HEK293T (cell line): ENCODE measurements at regions not wholly inside any gene's neighbourhood (a gene's known extent, or its start where the extent isn't known, plus 50 kb on each side); places are given as distances from the start of the nearest gene placed in this dataset.
A peak's percentile ranks its signal among the peaks of the same experiment; 100 is the strongest.

ENCODE experiments used
- CTCF ChIA-PET: fragments of 350-600 bp; formaldehyde crosslinking; extraction: SDS; loops from one replicate; lab custom pipeline; 2021; ENCODE audit warnings: antibody characterized with exemption, inconsistent platforms; lab: Yijun Ruan, JAX
- POLR2A ChIA-PET: fragments of 350-600 bp; formaldehyde crosslinking; extraction: SDS; loops from one replicate; lab custom pipeline; 2020; ENCODE audit warnings: antibody characterized with exemption, inconsistent platforms; lab: Yijun Ruan, JAX
- DNase-seq: peaks from one replicate; pipeline ENCODE4 v3.0.0; 2012; ENCODE audit warnings: mixed read lengths; ENCODE audit errors: extremely low spot score
- ARNT ChIP-seq: fragments of 450-650 bp; IDR thresholded peaks from 2 replicates; pipeline ENCODE4 v1.6.1; 2017; ENCODE audit warnings: mild to moderate bottlenecking
- BHLHE40 ChIP-seq: fragments of 450-650 bp; IDR thresholded peaks from 2 replicates; pipeline ENCODE4 v1.6.1; 2016; ENCODE audit warnings: mild to moderate bottlenecking, moderate library complexity, borderline replicate concordance
- CTBP1 ChIP-seq: fragments of 450-650 bp; IDR thresholded peaks from 2 replicates; pipeline ENCODE4 v1.6.1; 2016; ENCODE audit warnings: borderline replicate concordance
- ELF4 ChIP-seq: fragments of 450-650 bp; IDR thresholded peaks from 2 replicates; pipeline ENCODE4 v1.6.1; 2017; ENCODE audit warnings: antibody characterized with exemption
- FOXA1 ChIP-seq: fragments of 450-650 bp; IDR thresholded peaks from 2 replicates; pipeline ENCODE4 v1.6.1; 2016; ENCODE audit warnings: mild to moderate bottlenecking
- FOXK2 ChIP-seq: fragments of 450-650 bp; IDR thresholded peaks from 2 replicates; pipeline ENCODE4 v1.6.1; 2016; ENCODE audit warnings: mild to moderate bottlenecking
- FOXM1 ChIP-seq: fragments of 450-650 bp; IDR thresholded peaks from 2 replicates; pipeline ENCODE4 v1.6.1; 2017; ENCODE audit warnings: mild to moderate bottlenecking, borderline replicate concordance
- HDGF ChIP-seq: fragments of 450-650 bp; IDR thresholded peaks from 2 replicates; pipeline ENCODE4 v1.6.1; 2017; ENCODE audit warnings: antibody characterized with exemption, borderline replicate concordance
- L3MBTL2 ChIP-seq: fragments of 450-650 bp; conservative IDR thresholded peaks from 2 replicates; pipeline ENCODE4 v1.6.1; 2016; ENCODE audit warnings: mild to moderate bottlenecking
- LEF1 ChIP-seq: fragments of 450-650 bp; IDR thresholded peaks from 2 replicates; pipeline ENCODE4 v1.6.1; 2017; ENCODE audit warnings: mild to moderate bottlenecking, borderline replicate concordance
- NFRKB ChIP-seq: fragments of 450-650 bp; IDR thresholded peaks from 2 replicates; pipeline ENCODE4 v1.6.1; 2016; ENCODE audit warnings: mild to moderate bottlenecking, moderate library complexity
- PKNOX1 ChIP-seq: fragments of 450-650 bp; IDR thresholded peaks from 2 replicates; pipeline ENCODE4 v1.6.1; 2016
- SP1 ChIP-seq: fragments of 450-650 bp; IDR thresholded peaks from 2 replicates; pipeline ENCODE4 v1.6.1; 2017
- SUZ12 ChIP-seq: fragments of 450-650 bp; IDR thresholded peaks from 2 replicates; pipeline ENCODE4 v1.6.1; 2016; ENCODE audit warnings: mild to moderate bottlenecking
- TARDBP ChIP-seq: fragments of 450-650 bp; IDR thresholded peaks from 2 replicates; pipeline ENCODE4 v1.6.1; 2016
- ZNF384 ChIP-seq: fragments of 450-650 bp; IDR thresholded peaks from 2 replicates; pipeline ENCODE4 v1.6.1; 2016

GRCh38 chr5:56492812-56493211 is 259.7 kb upstream of the ANKRD55 start:
- DNase-seq = no peak
- ChIA-PET CTCF (interaction anchor here (2.8 kb wide), 1 partner anchor 11 kb away, joined by 9 read pairs; no protein-coding TSS in a partner anchor), POLR2A (no interaction called here)
- TF ChIP-seq SUZ12 (no peak), HDGF (no peak), BHLHE40 (no peak), CTBP1 (no peak), ZNF384 (no peak), FOXM1 (no peak), FOXA1 (no peak), TARDBP (no peak), LEF1 (no peak), PKNOX1 (no peak), ELF4 (no peak), NFRKB (no peak)

- ChIA-PET POLR2A (no interaction called here), CTCF (interaction anchor here (2.8 kb wide), 1 partner anchor 9 kb away, joined by 9 read pairs; no protein-coding TSS in a partner anchor)
- TF ChIP-seq ARNT (no peak), TARDBP (no peak), PKNOX1 (peak; percentile 29; the same call in 1 of the 2 replicates), NFRKB (no peak)
- DNase-seq = peak; percentile 24
These were observed 257.9 kb upstream of the ANKRD55 start for GRCh38 chr5:56490971-56491468.

- CTCF ChIA-PET = no interaction called here
- DNase-seq = no peak
- POLR2A ChIA-PET = no interaction called here
- TF ChIP-seq TARDBP (no peak), ELF4 (no peak), FOXA1 (no peak), FOXM1 (no peak), BHLHE40 (no peak), ARNT (no peak), CTBP1 (no peak), L3MBTL2 (no peak), PKNOX1 (no peak), SUZ12 (no peak), FOXK2 (no peak), ZNF384 (no peak), NFRKB (no peak), SP1 (no peak), LEF1 (no peak), HDGF (no peak)
These were observed 256.1 kb upstream of the ANKRD55 start for GRCh38 chr5:56489272-56489671.

GRCh38 chr5:56487528-56488115 is 254.5 kb upstream of the ANKRD55 start:
- DNase-seq = no peak
- ChIA-PET CTCF (interaction anchor here (0.7 kb wide), 1 partner anchor 120 kb away, joined by 3 read pairs; no protein-coding TSS in a partner anchor), POLR2A (no interaction called here)
- TF ChIP-seq FOXM1 (no peak), PKNOX1 (no peak), SP1 (no peak), FOXK2 (no peak), ELF4 (no peak), FOXA1 (no peak), L3MBTL2 (no peak), HDGF (no peak), ARNT (no peak), LEF1 (no peak), SUZ12 (no peak), NFRKB (no peak), CTBP1 (no peak), TARDBP (no peak), ZNF384 (no peak)

GRCh38 chr5:56482363-56482762 is 249.2 kb upstream of the ANKRD55 start:
- POLR2A ChIA-PET = no interaction called here
- no peak for DNase-seq
- CTCF ChIA-PET = interaction anchor here (0.8 to 1.8 kb wide), 3 partner anchors 9 to 94 kb away, joined by 3 to 9 read pairs (median 4); no protein-coding TSS in a partner anchor
- TF ChIP-seq HDGF = no peak
- TF ChIP-seq TARDBP = no peak
- TF ChIP-seq LEF1 = no peak
- no peak for TF ChIP-seq L3MBTL2
- no peak for TF ChIP-seq FOXK2
- TF ChIP-seq ELF4 = no peak
- no peak for TF ChIP-seq ZNF384
- TF ChIP-seq SUZ12 = no peak
- no peak for TF ChIP-seq FOXM1
- no peak for TF ChIP-seq NFRKB
- no peak for TF ChIP-seq SP1
- TF ChIP-seq BHLHE40 = no peak
- TF ChIP-seq CTBP1 = no peak
- no peak for TF ChIP-seq PKNOX1
- no peak for TF ChIP-seq FOXA1
- TF ChIP-seq ARNT = no peak
